GM13977 (cell line): ENCODE measurements at regions not wholly inside any gene's neighbourhood (a gene's known extent, or its start where the extent isn't known, plus 50 kb on each side); places are given as distances from the start of the nearest gene placed in this dataset.
"Not testable (repeated sequence)": the region's sequence is repeated elsewhere in the genome, so short reads cannot be mapped to it uniquely, and the experiment has no call there.

Experiments used
- DNase-seq: peaks from one replicate; pipeline ENCODE4 v3.0.0; 2012; ENCODE audit warnings: low spot score
- CTCF ChIP-seq: IDR thresholded peaks from 2 replicates; pipeline ENCODE4 v1.5.1; 2012; ENCODE audit warnings: mild to moderate bottlenecking, control low read depth; ENCODE audit not compliant: insufficient read depth; ENCODE audit errors: extremely low read depth, missing control alignments
- in situ Hi-C: fragments of 300-500 bp; cut with MboI; formaldehyde crosslinking; loops from one replicate; pipeline ENCODE4 v1.12.0; 2022; ENCODE audit warnings: low sequenced_read_pairs, low pct_unique_long_range_greater_than_20kb, mixed read lengths, inconsistent platforms; ENCODE audit not compliant: unreplicated experiment

GRCh38 chr13:54034047-54034446, 1005.4 kb downstream of the OLFM4 start:
- no peak for DNase-seq
- in situ Hi-C loops, result no loop called here
- no peak for TF ChIP-seq CTCF

GRCh38 chr13:54057416-54057815, 1028.8 kb downstream of the OLFM4 start:
- in situ Hi-C loops, DNase-seq: not testable (repeated sequence)

- in situ Hi-C loops, DNase-seq: not testable (repeated sequence)
Measured at GRCh38 chr13:54069958-54070357, 1041.3 kb downstream of the OLFM4 start.

GRCh38 chr13:54077569-54077968, 1049.0 kb downstream of the OLFM4 start:
- in situ Hi-C loops, result no loop called here
- TF ChIP-seq CTCF, result no peak
- no peak for DNase-seq

GRCh38 chr13:54078271-54078870, 1049.8 kb downstream of the OLFM4 start:
- in situ Hi-C loops, result no loop called here
- no peak for DNase-seq
- TF ChIP-seq CTCF, result no peak

- DNase-seq, in situ Hi-C loops: not testable (repeated sequence)
Measured at GRCh38 chr13:54082309-54082708, 1053.7 kb downstream of the OLFM4 start.

- TF ChIP-seq CTCF, result no peak
- DNase-seq, result no peak
- in situ Hi-C loops, result no loop called here
Measured at GRCh38 chr13:54091884-54092283, 1063.3 kb downstream of the OLFM4 start.

GRCh38 chr13:54092686-54093085, 1064.1 kb downstream of the OLFM4 start:
- in situ Hi-C loops, result no loop called here
- TF ChIP-seq CTCF, result no peak

More at GRCh38 chr13:54092686-54093085, 1064.1 kb downstream of the OLFM4 start:
- no peak for DNase-seq
